WTC11 (cell line): ENCODE measurements at regions not wholly inside any gene's neighbourhood (a gene's known extent, or its start where the extent isn't known, plus 50 kb on each side); places are given as distances from the start of the nearest gene placed in this dataset.

Source experiments
- ATAC-seq: fragments of 200-7000 bp; cut with Tn5 transposase; 2 replicates; pipeline ENCODE4 v1.10.0; 2021; ENCODE audit warnings: mild to moderate bottlenecking, moderate library complexity
- CTCF ChIA-PET: fragments of 300-600 bp; sonication (Branson Sonifier 250); formaldehyde crosslinking; loops from one replicate; lab custom pipeline; 2021; ENCODE audit warnings: antibody characterized with exemption; lab: Charles Lee
- POLR2A ChIA-PET: fragments of 350-600 bp; sonication (Branson Sonifier 250); formaldehyde crosslinking; loops from one replicate; lab custom pipeline; 2021; ENCODE audit warnings: antibody characterized with exemption; lab: Charles Lee
- DNase-seq: peaks from one replicate; pipeline ENCODE4 v3.0.0; 2021; ENCODE audit warnings: low spot score
- H3K27ac Mint-ChIP-seq: 2 replicates; pipeline ENCODE4 v1.8.0; 2021; ENCODE audit warnings: mixed read lengths
- H3K27me3 Mint-ChIP-seq: 2 replicates; pipeline ENCODE4 v1.8.0; 2021; ENCODE audit warnings: low read depth, mild to moderate bottlenecking, moderate library complexity, mixed read lengths
- H3K36me3 Mint-ChIP-seq: 2 replicates; pipeline ENCODE4 v1.8.0; 2021; ENCODE audit warnings: mixed read lengths
- H3K4me1 Mint-ChIP-seq: 2 replicates; pipeline ENCODE4 v1.8.0; 2022; ENCODE audit warnings: mixed read lengths
- H3K4me3 Mint-ChIP-seq: 2 replicates; pipeline ENCODE4 v1.8.0; 2021; ENCODE audit warnings: mild to moderate bottlenecking, moderate library complexity, mixed read lengths
- H3K9me3 Mint-ChIP-seq: 2 replicates; pipeline ENCODE4 v1.8.0; 2021; ENCODE audit warnings: mixed read lengths
- EMX1 ChIP-seq: fragments of 250-450 bp; sonication (Bioruptor Pico); IDR thresholded peaks from 2 replicates; pipeline ENCODE4 v1.8.0; 2021; ENCODE audit warnings: mild to moderate bottlenecking
- ESRRA ChIP-seq: sonication (generic); formaldehyde crosslinking; IDR thresholded peaks from 2 replicates; pipeline ENCODE4 v1.8.1; 2022; ENCODE audit warnings: mild to moderate bottlenecking, missing genetic modification reagents, borderline replicate concordance
- GABPB1 ChIP-seq: sonication (generic); formaldehyde crosslinking; IDR thresholded peaks from 2 replicates; pipeline ENCODE4 v1.8.1; 2023; ENCODE audit warnings: mild to moderate bottlenecking, missing genetic modification reagents
- NFYB ChIP-seq: sonication (generic); formaldehyde crosslinking; conservative IDR thresholded peaks from 2 replicates; pipeline ENCODE4 v1.8.0; 2022; ENCODE audit warnings: low read depth, missing genetic modification reagents
- NR3C1 ChIP-seq: sonication (generic); formaldehyde crosslinking; conservative IDR thresholded peaks from 2 replicates; pipeline ENCODE4 v1.8.1; 2023; ENCODE audit warnings: low read depth, mild to moderate bottlenecking, missing genetic modification reagents
- TEAD1 ChIP-seq: sonication (generic); formaldehyde crosslinking; IDR thresholded peaks from 2 replicates; pipeline ENCODE4 v1.8.0; 2022; ENCODE audit warnings: mild to moderate bottlenecking, missing genetic modification reagents
- TP53 ChIP-seq: sonication (generic); formaldehyde crosslinking; IDR thresholded peaks from 2 replicates; pipeline ENCODE4 v1.8.1; 2023; ENCODE audit warnings: mild to moderate bottlenecking, missing genetic modification reagents
- ZNF121 ChIP-seq: sonication (generic); formaldehyde crosslinking; IDR thresholded peaks from 2 replicates; pipeline ENCODE4 v1.8.0; 2023; ENCODE audit warnings: missing genetic modification reagents
- TF ChIP-seq, protein P1 (sequence below): sonication (generic); formaldehyde crosslinking; IDR thresholded peaks from 2 replicates; pipeline ENCODE4 v1.8.0; 2022; ENCODE audit warnings: missing genetic modification reagents
- TF ChIP-seq, protein P2 (sequence below): fragments of 250-450 bp; sonication (Bioruptor Pico); conservative IDR thresholded peaks from 2 replicates; pipeline ENCODE4 v1.9.0; 2021; ENCODE audit warnings: mild to moderate bottlenecking
- TF ChIP-seq, protein P3 (sequence below): sonication (generic); formaldehyde crosslinking; IDR thresholded peaks from 2 replicates; pipeline ENCODE4 v1.8.1; 2022; ENCODE audit warnings: mild to moderate bottlenecking, missing genetic modification reagents, moderate library complexity, borderline replicate concordance
- TF ChIP-seq, protein P4 (sequence below): sonication (generic); formaldehyde crosslinking; IDR thresholded peaks from 2 replicates; pipeline ENCODE4 v1.8.1; 2023; ENCODE audit warnings: mild to moderate bottlenecking, missing genetic modification reagents
- TF ChIP-seq, protein P5 (sequence below): fragments of 250-450 bp; sonication (Bioruptor Pico); IDR thresholded peaks from 2 replicates; pipeline ENCODE4 v1.9.0; 2021; ENCODE audit warnings: mild to moderate bottlenecking
- TF ChIP-seq, protein P6 (sequence below): fragments of 250-450 bp; sonication (Bioruptor Pico); IDR thresholded peaks from 2 replicates; pipeline ENCODE4 v1.9.0; 2021; ENCODE audit warnings: mild to moderate bottlenecking, borderline replicate concordance

DNA sequence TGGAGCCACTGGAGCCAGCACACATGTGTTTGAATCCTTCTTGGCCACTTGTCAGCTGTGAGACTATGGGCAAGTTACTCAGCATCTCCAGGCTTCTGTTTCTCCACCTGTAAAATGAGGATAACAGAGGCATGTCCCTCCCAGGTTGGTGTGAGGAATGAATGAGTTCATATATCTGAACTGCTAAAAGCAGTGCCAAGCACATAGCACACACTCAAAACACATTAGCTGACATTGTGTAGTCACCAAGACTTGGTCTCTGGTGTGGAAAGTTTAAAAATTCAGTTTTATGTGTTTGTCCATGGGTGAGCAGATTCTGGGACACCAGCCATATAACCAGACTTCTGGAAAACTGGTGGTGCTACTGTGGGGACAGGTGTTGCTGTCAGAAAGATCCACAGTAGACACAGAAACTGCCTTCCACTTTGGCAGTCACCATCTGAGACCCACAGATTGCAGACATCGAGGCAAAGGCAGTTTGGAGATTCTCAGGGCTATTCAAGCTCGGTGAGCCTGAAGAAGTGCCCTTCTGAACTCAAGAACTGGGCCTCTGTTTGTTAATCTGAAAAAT is 115.8 kb downstream of the MRPL14 start:
- DNase-seq (no peak), ATAC-seq (no peak)
- Mint-ChIP-seq H3K36me3 (no peaks in the 10 kb centered on the region), H3K4me3 (no peak overlapping the region), H3K4me1 (peaks cover 25% of the 10 kb centered on the region), H3K27me3 (peaks cover 4% of the 10 kb centered on the region; the same call in 1 of the 2 replicates), H3K27ac (no peak overlapping the region), H3K9me3 (no peaks in the 10 kb centered on the region)
- TF ChIP-seq, protein P1, sequence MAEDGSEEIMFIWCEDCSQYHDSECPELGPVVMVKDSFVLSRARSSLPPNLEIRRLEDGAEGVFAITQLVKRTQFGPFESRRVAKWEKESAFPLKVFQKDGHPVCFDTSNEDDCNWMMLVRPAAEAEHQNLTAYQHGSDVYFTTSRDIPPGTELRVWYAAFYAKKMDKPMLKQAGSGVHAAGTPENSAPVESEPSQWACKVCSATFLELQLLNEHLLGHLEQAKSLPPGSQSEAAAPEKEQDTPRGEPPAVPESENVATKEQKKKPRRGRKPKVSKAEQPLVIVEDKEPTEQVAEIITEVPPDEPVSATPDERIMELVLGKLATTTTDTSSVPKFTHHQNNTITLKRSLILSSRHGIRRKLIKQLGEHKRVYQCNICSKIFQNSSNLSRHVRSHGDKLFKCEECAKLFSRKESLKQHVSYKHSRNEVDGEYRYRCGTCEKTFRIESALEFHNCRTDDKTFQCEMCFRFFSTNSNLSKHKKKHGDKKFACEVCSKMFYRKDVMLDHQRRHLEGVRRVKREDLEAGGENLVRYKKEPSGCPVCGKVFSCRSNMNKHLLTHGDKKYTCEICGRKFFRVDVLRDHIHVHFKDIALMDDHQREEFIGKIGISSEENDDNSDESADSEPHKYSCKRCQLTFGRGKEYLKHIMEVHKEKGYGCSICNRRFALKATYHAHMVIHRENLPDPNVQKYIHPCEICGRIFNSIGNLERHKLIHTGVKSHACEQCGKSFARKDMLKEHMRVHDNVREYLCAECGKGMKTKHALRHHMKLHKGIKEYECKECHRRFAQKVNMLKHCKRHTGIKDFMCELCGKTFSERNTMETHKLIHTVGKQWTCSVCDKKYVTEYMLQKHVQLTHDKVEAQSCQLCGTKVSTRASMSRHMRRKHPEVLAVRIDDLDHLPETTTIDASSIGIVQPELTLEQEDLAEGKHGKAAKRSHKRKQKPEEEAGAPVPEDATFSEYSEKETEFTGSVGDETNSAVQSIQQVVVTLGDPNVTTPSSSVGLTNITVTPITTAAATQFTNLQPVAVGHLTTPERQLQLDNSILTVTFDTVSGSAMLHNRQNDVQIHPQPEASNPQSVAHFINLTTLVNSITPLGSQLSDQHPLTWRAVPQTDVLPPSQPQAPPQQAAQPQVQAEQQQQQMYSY = no peak
- TF ChIP-seq ESRRA (CRISPR knock-in tag) (no peak), NFYB (CRISPR knock-in tag) (no peak), GABPB1 (CRISPR knock-in tag) (no peak), TP53 (CRISPR knock-in tag) (no peak), NR3C1 (CRISPR knock-in tag) (no peak), TEAD1 (CRISPR knock-in tag) (no peak), EMX1 (CRISPR knock-in tag) (no peak), ZNF121 (CRISPR knock-in tag) (no peak)
- TF ChIP-seq, protein P2, sequence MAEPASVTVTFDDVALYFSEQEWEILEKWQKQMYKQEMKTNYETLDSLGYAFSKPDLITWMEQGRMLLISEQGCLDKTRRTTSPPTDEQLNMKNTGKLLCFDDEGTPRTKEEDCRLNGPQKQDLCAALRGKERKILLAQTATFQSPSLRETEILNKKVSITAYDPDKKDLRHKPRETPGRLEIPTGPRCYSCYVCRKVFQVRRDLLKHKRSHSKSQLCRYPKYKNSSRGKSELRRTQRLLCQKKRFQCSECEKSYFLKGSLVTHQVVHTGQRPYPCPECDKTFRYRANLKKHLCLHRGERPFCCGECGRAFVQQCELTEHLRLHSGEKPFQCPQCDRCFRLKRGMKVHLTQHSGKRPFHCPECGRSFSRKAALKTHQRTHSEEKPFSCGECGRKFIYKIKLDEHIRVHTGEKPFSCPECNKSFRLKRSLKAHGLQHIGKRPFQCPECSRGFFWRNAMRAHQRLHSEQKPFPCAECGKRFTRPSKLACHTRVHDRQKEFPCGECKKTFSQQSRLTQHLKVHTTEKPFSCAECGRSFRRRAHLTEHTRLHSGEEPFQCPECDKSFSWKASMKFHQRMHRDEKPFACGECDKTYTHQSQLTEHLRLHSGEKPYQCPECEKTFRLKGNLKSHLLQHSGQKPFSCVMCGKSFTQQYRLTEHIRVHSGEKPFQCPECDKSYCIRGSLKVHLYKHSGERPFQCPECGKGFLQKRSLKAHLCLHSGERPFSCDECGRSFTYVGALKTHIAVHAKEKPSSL = no peak
- TF ChIP-seq, protein P3, sequence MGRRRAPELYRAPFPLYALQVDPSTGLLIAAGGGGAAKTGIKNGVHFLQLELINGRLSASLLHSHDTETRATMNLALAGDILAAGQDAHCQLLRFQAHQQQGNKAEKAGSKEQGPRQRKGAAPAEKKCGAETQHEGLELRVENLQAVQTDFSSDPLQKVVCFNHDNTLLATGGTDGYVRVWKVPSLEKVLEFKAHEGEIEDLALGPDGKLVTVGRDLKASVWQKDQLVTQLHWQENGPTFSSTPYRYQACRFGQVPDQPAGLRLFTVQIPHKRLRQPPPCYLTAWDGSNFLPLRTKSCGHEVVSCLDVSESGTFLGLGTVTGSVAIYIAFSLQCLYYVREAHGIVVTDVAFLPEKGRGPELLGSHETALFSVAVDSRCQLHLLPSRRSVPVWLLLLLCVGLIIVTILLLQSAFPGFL (CRISPR knock-in tag) = no peak
- TF ChIP-seq, protein P4, sequence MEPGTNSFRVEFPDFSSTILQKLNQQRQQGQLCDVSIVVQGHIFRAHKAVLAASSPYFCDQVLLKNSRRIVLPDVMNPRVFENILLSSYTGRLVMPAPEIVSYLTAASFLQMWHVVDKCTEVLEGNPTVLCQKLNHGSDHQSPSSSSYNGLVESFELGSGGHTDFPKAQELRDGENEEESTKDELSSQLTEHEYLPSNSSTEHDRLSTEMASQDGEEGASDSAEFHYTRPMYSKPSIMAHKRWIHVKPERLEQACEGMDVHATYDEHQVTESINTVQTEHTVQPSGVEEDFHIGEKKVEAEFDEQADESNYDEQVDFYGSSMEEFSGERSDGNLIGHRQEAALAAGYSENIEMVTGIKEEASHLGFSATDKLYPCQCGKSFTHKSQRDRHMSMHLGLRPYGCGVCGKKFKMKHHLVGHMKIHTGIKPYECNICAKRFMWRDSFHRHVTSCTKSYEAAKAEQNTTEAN (CRISPR knock-in tag) = no peak
- TF ChIP-seq, protein P5, sequence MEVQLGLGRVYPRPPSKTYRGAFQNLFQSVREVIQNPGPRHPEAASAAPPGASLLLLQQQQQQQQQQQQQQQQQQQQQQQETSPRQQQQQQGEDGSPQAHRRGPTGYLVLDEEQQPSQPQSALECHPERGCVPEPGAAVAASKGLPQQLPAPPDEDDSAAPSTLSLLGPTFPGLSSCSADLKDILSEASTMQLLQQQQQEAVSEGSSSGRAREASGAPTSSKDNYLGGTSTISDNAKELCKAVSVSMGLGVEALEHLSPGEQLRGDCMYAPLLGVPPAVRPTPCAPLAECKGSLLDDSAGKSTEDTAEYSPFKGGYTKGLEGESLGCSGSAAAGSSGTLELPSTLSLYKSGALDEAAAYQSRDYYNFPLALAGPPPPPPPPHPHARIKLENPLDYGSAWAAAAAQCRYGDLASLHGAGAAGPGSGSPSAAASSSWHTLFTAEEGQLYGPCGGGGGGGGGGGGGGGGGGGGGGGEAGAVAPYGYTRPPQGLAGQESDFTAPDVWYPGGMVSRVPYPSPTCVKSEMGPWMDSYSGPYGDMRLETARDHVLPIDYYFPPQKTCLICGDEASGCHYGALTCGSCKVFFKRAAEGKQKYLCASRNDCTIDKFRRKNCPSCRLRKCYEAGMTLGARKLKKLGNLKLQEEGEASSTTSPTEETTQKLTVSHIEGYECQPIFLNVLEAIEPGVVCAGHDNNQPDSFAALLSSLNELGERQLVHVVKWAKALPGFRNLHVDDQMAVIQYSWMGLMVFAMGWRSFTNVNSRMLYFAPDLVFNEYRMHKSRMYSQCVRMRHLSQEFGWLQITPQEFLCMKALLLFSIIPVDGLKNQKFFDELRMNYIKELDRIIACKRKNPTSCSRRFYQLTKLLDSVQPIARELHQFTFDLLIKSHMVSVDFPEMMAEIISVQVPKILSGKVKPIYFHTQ = no peak
- TF ChIP-seq, protein P6, sequence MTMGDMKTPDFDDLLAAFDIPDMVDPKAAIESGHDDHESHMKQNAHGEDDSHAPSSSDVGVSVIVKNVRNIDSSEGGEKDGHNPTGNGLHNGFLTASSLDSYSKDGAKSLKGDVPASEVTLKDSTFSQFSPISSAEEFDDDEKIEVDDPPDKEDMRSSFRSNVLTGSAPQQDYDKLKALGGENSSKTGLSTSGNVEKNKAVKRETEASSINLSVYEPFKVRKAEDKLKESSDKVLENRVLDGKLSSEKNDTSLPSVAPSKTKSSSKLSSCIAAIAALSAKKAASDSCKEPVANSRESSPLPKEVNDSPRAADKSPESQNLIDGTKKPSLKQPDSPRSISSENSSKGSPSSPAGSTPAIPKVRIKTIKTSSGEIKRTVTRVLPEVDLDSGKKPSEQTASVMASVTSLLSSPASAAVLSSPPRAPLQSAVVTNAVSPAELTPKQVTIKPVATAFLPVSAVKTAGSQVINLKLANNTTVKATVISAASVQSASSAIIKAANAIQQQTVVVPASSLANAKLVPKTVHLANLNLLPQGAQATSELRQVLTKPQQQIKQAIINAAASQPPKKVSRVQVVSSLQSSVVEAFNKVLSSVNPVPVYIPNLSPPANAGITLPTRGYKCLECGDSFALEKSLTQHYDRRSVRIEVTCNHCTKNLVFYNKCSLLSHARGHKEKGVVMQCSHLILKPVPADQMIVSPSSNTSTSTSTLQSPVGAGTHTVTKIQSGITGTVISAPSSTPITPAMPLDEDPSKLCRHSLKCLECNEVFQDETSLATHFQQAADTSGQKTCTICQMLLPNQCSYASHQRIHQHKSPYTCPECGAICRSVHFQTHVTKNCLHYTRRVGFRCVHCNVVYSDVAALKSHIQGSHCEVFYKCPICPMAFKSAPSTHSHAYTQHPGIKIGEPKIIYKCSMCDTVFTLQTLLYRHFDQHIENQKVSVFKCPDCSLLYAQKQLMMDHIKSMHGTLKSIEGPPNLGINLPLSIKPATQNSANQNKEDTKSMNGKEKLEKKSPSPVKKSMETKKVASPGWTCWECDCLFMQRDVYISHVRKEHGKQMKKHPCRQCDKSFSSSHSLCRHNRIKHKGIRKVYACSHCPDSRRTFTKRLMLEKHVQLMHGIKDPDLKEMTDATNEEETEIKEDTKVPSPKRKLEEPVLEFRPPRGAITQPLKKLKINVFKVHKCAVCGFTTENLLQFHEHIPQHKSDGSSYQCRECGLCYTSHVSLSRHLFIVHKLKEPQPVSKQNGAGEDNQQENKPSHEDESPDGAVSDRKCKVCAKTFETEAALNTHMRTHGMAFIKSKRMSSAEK = no peak
- ChIA-PET POLR2A (interaction anchor here (0.7 kb wide), 1 partner anchor 62 kb away, joined by 3 read pairs; no protein-coding TSS in a partner anchor), CTCF (interaction anchor here (1.0 to 1.9 kb wide), 10 partner anchors 8 to 68 kb away, joined by 3 to 10 read pairs (median 4); no protein-coding TSS in a partner anchor)
